ENCODE measurements at regions not wholly inside any gene's neighbourhood (a gene's known extent, or its start where the extent isn't known, plus 50 kb on each side); places are given as distances from the start of the nearest gene placed in this dataset.

DNA sequence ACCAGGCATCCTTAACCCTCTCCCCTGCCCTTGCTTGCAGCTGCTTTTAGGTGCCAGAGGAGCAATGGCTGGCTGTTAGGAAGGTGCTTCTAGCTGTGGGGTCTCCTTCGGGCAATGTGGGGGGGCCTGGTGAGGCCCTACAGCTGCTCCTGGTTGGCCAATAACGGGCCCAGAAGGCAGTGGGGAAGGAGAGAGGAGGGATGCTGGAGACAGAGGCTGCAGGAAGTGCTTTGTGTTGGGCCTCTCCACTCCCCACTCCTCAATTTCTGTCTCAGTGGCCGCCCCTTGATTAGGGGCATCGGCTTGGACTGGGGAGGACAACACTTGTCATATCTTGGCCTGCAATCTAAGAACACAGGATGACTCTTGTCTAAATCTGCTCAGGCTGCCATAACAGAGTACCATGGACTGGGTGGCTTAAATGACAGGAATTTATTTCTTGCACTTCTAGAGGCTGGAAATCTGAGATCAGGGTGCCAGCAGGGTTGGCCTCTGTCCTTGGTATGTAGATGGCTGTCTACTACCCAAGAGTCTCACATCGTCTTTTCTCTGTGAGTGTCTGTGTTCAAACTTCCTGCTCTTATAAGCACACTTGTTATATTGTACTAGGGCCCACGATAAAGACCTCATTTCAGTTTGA, 374.3 kb downstream of the MID1IP1 start:
- no peak for TF ChIP-seq POLR2A (IDR thresholded peaks at IDR 0.05)
- TF ChIP-seq, protein P1, sequence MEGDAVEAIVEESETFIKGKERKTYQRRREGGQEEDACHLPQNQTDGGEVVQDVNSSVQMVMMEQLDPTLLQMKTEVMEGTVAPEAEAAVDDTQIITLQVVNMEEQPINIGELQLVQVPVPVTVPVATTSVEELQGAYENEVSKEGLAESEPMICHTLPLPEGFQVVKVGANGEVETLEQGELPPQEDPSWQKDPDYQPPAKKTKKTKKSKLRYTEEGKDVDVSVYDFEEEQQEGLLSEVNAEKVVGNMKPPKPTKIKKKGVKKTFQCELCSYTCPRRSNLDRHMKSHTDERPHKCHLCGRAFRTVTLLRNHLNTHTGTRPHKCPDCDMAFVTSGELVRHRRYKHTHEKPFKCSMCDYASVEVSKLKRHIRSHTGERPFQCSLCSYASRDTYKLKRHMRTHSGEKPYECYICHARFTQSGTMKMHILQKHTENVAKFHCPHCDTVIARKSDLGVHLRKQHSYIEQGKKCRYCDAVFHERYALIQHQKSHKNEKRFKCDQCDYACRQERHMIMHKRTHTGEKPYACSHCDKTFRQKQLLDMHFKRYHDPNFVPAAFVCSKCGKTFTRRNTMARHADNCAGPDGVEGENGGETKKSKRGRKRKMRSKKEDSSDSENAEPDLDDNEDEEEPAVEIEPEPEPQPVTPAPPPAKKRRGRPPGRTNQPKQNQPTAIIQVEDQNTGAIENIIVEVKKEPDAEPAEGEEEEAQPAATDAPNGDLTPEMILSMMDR (IDR thresholded peaks at IDR 0.05) = no peak

Data from thyroid gland (tissue), 4 donors.